Activated CD4-positive, alpha-beta T cell treated with anti-CD3 and anti-CD28 coated beads for 48 hours (primary cell): ENCODE measurements at regions not wholly inside any gene's neighbourhood (a gene's known extent, or its start where the extent isn't known, plus 50 kb on each side); places are given as distances from the start of the nearest gene placed in this dataset.
"Not testable (repeated sequence)": the region's sequence is repeated elsewhere in the genome, so short reads cannot be mapped to it uniquely, and the experiment has no call there.

ENCODE experiments used
- DNase-seq: peaks from one replicate; pipeline ENCODE4 v3.0.0-alpha.2; 2020

DNA sequence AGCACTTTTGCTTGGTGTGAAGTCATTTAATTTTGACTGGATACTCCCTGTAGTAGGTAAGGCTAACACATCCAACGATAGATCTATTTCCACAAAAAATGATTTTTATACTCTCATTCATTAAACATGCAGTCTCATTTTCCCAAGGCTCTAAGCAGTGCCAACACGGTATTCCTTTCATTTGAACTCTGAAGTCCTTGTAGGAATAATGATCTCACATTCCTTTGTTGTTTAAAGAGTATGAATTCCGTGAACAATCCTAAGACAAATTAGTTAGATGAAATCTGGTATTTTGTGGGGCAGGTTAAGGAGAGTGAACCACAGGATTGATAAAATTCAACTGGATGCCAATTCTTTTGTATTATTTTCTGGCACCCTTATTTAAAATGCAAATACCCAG lies 66.6 kb downstream of the LACC1 start:
- DNase-seq: no peak

DNA sequence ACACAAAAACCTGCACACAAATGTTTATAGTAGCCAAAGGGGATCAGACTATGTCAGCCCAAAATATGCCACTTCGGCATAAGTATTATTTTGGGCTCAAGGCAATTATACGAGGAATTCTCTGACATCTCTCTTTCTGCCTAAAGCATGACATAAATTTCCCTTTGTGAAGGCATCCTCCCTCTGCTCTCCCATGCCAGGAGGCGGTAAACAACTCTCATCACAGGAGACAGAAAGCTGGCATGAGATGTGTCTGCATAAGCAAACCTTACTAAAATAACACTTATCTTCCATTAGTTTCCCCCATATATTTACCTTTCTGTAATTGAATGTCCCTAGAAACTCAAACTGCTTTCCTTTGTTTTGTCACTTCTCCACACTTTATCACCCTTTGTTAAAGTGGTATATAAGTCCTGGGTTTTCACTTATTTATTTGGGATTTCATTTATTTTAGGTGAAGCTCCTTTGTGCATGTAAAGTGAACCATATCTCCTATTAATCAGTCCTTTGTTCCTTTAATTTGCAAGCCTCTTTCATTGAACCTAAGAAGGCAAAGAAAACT lies 68.3 kb downstream of the LACC1 start:
- no peak for DNase-seq

DNA sequence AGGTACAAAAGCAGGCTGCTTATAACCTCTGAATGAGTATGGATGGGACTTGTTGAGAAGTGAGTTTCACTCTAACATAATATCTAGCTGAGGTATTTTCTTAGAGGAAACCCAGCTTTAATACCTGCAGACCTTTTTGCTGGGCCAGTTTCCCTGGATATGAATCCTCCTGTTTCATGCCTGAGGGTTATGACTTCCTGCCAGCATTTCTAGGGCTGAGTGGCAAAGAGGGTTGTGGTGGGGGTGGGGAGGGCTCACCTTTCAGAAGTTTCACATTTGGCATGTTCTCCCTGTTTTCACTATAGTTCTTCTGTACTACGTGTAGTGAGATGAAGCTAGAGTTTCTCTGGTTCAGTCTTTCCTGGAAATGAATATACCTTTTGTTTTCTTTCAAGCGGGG lies 73.7 kb downstream of the LACC1 start:
- DNase-seq: no peak

DNA sequence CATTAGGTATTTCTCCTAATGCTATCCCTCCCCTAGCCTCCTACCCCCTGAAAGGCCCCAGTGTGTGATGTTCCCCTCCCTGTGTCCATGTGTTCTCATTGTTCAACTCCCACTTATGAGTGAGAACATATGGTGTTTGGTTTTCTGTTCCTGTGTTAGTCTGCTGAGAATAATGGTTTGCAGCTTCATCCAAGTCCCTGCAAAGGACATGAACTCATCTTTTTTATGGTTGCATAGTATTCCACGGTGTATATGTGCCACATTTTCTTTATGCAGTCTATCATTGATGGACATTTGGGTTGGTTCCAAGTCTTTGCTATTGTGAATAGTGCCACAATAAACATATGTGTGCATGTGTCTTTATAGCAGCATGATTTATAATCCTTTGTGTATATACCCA lies 77.3 kb downstream of the LACC1 start:
- not testable (repeated sequence) for DNase-seq

DNA sequence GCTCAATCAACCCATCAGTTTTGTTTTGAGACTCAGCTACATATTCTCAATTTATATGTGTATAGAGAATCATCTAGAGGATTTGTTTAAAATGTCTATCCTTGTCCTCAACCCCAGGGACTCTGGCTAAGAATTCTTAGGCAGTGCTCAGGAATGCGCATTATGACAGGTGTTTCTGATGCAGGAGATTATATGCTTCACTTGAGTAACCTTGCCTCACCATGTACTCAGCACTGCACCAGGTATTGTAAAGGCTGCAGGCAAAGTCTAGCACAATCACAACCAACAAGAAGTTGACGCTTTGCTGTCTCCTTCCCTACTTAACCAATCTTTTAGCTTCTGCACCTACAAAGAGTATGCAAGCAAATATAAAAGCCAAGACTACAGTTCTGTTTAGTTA lies 79.6 kb downstream of the LACC1 start:
- DNase-seq: no peak

DNA sequence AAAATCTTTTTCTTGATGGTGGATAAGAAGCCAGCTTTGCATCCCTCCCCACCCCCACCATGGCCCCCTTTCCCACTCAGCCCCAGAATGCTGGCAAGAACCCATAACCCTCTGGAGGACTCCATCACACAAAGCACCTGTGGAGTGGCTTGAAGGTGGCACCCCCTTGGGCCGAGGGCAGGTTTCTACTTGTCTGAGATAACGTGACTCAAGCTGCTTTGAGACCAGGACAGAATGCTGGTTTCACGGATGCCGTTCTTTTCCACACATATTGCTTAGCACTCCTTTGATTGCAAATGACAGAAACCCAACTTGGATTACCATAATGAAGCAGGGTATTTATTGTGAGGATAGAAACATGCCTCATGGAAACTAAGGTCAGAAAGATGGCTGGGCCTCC lies 82.2 kb downstream of the LACC1 start:
- no peak for DNase-seq

DNA sequence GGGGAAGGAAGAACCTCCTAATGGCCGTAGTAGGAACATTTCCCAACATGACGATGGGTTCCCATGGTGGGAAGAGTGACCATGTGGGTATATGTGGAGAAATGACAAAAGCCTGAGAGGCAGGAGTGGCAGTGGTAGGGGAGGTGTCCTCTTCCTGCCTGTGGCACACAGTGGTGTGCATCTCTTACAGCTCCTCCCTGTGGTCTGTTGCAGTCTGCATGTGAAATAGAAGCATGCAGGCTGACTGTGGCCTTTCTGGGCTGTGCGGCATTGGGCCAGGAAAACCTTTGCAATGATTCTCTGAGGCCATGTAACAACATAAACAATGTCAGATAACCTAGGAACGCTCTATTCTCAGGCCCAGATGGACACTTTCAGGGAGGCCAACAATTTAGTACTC lies 84.0 kb downstream of the LACC1 start:
- DNase-seq: no peak

DNA sequence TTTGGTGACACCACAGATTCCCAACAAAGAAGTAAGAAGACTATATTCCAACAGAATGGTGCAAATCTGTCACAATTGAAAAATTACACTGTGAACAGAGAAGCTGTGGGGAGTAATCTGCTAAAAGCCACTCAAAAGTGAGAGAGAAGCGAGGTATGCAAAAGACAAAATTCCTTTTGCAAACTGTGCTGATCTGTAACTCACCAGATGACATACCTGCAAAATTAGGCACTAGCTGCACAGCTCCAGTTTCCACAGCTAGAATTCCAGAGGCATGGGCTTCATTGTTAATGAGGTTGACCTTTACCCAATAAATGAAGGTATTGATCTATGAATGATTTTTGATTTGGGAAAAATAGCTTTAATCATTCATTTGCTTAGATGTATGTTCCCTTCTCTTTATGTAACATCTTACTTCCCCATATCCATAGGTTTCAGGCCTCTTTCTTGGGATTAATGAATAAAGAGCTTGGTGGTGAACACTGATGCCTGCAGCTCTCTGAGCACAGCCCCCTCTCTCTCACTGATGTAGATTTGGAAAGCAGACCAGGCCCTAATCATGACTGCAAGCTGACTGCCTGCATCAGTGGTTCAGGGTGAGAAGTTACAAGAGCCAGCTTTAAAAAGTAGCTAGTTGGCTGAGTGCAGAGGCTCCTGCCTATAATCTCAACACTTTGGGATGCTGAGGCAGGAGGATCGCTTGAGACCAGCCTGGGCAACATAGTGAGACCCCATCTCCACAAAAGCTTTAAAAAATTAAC lies 85.2 kb downstream of the LACC1 start:
- no peak for DNase-seq

DNA sequence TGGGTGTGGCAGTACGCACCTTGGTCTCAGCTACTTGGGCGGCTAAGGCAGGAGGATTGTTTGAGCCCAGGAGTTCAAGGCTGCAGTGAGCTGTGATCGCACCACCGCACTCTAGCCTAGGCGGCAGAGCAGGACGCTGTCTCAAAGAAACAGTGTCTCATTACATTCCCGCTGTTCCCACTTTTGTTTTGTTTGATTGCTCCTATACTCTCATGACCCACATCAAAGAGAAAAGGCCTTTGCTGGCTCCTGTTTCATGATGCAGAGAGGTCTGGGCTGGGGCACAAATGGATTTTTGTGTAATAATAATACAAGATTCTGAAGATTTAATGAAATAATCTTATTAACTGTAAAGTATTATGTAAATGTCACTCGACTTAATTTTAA lies 85.7 kb downstream of the LACC1 start:
- DNase-seq: no peak

DNA sequence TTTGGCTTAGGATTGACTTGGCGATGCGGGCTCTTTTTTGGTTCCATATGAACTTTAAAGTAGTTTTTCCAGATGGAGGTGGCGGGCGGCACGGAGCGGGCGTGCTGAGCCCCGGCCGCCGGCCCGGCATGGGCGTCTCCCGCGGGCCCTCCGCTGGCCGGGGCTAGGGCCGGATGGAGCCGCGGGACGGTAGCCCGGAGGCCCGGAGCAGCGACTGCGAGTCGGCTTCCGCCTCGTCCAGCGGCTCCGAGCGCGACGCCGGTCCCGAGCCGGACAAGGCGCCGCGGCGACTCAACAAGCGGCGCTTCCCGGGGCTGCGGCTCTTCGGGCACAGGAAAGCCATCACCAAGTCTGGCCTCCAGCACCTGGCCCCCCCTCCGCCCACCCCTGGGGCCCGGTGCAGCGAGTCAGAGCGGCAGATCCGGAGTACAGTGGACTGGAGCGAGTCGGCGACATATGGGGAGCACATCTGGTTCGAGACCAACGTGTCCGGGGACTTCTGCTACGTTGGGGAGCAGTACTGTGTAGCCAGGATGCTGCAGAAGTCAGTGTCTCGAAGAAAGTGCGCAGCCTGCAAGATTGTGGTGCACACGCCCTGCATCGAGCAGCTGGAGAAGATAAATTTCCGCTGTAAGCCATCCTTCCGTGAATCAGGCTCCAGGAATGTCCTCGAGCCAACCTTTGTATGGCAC lies 88.7 kb downstream of the LACC1 start:
- DNase-seq: not testable (repeated sequence)

DNA sequence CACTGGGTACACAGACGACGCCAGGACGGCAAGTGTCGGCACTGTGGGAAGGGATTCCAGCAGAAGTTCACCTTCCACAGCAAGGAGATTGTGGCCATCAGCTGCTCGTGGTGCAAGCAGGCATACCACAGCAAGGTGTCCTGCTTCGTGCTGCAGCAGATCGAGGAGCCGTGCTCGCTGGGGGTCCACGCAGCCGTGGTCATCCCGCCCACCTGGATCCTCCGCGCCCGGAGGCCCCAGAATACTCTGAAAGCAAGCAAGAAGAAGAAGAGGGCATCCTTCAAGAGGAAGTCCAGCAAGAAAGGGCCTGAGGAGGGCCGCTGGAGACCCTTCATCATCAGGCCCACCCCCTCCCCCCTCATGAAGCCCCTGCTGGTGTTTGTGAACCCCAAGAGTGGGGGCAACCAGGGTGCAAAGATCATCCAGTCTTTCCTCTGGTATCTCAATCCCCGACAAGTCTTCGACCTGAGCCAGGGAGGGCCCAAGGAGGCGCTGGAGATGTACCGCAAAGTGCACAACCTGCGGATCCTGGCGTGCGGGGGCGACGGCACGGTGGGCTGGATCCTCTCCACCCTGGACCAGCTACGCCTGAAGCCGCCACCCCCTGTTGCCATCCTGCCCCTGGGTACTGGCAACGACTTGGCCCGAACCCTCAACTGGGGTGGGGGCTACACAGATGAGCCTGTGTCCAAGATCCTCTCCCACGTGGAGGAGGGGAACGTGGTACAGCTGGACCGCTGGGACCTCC lies 89.4 kb downstream of the LACC1 start:
- not testable (repeated sequence) for DNase-seq

DNA sequence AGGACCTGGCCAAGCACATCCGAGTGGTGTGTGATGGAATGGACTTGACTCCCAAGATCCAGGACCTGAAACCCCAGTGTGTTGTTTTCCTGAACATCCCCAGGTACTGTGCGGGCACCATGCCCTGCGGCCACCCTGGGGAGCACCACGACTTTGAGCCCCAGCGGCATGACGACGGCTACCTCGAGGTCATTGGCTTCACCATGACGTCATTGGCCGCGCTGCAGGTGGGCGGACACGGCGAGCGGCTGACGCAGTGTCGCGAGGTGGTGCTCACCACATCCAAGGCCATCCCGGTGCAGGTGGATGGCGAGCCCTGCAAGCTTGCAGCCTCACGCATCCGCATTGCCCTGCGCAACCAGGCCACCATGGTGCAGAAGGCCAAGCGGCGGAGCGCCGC lies 90.2 kb downstream of the LACC1 start:
- not testable (repeated sequence) for DNase-seq

DNA sequence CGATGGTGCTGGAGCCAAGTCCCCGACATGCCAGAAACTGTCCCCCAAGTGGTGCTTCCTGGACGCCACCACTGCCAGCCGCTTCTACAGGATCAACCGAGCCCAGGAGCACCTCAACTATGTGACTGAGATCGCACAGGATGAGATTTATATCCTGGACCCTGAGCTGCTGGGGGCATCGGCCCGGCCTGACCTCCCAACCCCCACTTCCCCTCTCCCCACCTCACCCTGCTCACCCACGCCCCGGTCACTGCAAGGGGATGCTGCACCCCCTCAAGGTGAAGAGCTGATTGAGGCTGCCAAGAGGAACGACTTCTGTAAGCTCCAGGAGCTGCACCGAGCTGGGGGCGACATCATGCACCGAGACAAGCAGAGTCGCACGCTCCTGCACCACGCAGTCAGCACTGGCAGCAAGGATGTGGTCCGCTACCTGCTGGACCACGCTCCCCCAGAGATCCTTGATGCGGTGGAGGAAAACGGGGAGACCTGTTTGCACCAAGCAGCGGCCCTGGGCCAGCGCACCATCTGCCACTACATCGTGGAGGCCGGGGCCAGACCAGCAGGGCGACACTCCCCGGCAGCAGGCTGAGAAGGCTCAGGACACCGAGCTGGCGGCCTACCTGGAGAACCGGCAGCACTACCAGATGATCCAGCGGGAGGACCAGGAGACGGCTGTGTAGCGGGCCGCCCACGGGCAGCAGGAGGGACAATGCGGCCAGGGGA lies 91.0 kb downstream of the LACC1 start:
- DNase-seq: not testable (repeated sequence)

DNA sequence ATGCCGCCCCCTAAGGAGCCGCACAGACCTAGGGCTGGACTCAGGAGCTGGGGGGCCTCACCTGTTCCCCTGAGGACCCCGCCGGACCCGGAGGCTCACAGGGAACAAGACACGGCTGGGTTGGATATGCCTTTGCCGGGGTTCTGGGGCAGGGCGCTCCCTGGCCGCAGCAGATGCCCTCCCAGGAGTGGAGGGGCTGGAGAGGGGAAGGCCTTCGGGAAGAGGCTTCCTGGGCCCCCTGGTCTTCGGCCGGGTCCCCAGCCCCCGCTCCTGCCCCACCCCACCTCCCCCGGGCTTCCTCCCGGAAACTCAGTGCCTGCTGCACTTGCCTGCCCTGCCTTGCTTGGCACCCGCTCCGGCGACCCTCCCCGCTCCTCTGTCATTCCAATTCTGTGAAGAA lies 91.6 kb downstream of the LACC1 start:
- not testable (repeated sequence) for DNase-seq

DNA sequence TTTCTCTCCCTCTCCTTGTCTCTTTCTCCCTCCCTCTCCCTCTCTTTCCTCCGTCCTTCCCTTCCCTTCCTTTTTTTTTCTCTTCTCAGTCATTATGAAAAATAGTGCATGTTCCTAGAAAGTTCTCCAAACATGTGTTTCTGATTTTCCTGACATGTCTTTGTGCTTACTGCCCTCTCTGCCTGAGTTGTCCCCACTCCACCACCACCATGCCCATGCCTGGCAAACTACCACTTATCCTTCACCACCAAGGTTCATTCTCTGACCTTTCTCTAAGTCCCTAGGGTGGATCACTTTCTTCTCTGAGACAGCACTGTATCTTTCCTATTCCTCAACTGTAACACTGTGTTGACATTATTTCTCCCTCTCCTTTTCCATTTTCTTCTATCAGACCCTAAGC lies 98.2 kb downstream of the LACC1 start:
- no peak for DNase-seq

DNA sequence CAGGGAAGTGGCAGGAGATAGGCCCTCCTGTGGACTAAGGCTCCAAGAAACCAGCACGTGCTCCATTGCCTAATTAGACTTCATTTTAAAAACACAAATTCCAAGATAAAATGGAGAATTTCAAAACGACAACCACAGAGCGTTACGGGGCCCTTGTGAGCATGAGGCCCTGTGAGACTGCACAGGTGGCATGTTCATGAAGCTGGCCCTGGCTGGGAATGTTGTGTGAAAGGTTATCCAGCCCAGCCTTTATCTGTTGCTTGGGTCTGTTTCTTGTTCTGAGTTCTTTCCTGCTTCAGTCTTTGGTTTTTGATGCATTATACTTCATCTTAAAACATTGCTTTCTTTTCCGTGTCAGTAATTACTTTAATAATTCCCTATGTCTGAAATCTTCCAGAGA lies 99.0 kb downstream of the LACC1 start:
- no peak for DNase-seq

DNA sequence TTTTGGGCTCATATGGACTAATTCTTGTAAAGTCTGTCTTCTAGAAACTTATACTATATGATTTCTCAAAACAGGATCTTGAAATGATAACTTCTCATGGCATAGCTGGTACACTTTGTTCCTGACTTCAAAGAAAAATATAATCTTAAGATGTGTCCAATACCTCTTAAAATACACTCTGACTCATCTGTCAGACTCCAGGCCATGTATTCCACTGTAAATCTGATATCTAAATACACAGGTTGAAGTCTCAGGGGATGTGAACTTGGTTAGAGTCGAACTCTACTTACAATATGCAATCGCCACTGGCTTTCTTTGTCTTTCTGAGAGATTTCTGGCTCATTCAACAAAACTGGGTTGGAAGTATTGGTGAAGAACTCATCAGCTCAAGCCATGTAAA lies 99.8 kb downstream of the LACC1 start:
- no peak for DNase-seq

DNA sequence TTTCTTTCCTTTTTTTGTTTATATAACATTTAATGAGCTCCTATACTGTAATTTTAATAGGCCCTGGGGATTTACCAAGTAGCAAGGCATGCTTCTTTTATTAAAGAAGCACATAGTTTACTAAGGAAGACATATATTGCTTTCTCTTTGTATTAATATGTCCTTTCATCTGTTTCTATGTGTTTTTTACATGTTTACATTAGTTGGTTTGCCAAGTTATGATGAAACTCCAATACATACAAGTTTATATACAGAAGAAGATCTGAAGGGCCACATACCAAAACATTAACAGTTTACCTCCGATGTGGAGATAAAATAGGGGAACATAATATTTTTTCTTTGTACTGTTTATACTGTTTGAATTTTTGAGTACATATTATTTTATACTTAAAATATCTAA lies 100.9 kb downstream of the LACC1 start:
- DNase-seq: no peak

DNA sequence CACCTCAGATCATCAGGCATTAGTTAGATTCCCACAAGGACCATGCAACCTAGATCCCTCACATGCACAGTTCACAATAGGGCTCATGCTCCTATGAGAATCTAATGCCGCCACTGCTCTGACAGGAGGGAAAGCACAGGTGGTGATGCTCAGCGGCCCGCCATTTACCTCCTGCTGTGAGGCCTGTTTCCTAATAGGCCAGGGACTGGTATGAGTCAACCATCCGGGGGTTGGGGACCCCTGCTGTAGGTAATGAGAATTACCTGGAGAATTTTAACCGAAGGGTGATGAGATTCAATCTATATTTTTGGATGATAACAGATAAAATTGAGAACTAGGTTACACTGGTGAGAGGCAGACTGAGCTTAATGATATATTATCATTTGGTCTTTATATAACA lies 101.4 kb downstream of the LACC1 start:
- DNase-seq: no peak

DNA sequence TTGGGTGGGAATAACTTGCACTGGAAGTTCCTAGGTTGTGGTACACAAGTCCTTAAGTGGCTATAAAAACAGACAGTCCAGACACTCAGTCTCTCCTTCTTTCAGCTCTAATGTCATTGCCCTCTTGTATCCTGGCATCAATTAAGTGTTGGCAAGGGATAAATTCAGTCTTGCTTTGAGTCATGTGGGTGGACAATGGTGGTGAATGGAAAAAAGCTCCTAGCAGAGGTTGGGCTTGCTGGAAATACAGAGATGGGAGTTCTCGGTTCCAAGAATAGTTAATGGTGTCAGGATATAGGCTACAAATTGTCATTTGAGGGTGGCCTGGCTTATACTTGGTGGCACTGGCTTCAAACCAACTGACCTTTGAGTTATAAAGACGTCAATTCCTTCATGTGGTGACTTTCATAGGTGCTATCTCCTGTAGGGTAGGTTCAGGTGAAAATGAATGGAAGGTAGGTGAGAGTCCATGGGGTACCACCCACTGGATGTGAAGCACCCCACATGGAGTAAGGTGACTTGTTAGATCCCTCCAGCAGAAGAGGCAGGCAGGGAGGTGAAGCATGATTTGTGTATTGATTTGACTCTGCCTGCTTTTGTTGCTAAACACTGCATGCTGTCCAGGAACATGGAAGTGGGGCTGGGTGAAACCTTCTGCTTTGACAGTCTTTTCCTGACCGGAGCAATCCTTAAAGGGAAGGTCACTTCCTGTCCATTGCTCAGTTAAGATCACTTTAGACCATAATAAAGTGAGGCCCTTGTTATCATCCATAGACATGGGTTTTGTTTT lies 102.0 kb downstream of the LACC1 start:
- no peak for DNase-seq

DNA sequence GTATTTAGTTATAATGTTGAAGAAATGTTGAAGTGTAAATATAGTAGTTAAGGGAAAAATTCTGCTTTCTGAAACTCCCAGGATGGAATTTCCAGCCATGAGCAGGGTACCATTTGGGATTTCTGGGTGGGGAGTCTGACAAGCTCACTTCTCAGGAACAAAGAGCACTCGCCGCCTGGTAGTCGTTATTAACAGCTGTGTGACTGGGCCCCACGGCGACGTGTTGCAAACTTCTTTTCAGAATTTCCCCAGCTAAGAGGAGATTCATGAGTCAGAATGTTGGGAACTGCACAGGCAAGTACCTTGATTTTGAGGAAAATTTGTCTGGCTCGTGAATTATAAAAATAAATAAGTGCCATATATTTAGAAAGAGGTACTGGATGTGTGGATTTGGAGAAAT lies 103.7 kb downstream of the LACC1 start:
- no peak for DNase-seq

DNA sequence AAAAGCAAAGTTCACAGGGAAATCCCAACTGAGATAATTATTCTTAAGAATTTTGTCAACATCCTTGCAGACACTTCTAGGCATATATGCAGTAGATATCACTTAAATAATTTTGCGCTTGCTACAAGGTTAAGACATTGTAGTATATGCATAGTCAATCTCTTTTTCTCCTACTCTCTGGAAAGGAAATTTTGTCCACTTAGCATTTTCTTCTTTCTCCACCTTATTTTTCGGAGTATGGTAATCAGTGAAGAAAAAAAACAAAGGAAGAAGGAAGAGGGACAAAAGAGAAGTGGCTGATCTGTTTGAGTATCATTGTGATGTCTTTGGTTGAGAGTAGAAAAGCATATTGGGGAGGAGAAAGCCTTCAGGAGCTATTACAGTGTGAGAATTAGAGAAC lies 104.6 kb downstream of the LACC1 start:
- DNase-seq: no peak
